GM18951 (cell line): ENCODE measurements at regions not wholly inside any gene's neighbourhood (a gene's known extent, or its start where the extent isn't known, plus 50 kb on each side); places are given as distances from the start of the nearest gene placed in this dataset.
"Not testable (repeated sequence)": the region's sequence is repeated elsewhere in the genome, so short reads cannot be mapped to it uniquely, and the experiment has no call there.

Experiments
- POLR2A ChIP-seq: IDR thresholded peaks from 4 replicates; pipeline ENCODE4 v1.6.1; 2011; ENCODE audit warnings: mild to moderate bottlenecking; ENCODE audit not compliant: insufficient read length, insufficient read depth; ENCODE audit errors: extremely low read depth
- in situ Hi-C: fragments of 300-500 bp; cut with MboI; formaldehyde crosslinking; loops from one replicate; pipeline ENCODE4 v1.12.0; 2022; ENCODE audit warnings: low sequenced_read_pairs, mixed read lengths, inconsistent platforms; ENCODE audit not compliant: unreplicated experiment

- in situ Hi-C loops: no loop called here
- TF ChIP-seq POLR2A: no peak
Observed at GRCh38 chr12:88703790-88704189, 123.5 kb upstream of the KITLG start.

DNA sequence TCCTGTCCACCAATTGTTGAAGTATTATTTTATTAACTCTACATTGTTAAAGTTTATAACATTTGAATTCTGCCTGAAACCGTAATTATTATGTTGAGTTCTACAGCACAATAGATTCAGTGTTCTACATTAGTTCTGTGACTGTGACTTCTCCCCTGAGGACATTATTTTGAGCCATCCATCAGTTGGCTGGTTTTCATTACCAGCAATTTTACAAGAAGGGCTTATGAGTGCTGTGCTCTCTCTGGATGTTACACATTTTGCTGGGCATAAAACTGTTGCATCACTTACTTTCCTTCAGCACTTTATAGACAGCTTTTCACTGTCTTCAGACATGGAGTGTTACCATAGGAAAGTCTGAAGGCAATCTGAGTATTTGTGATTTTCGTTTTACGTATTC, 118.2 kb upstream of the KITLG start:
- TF ChIP-seq POLR2A: no peak
- in situ Hi-C loops: no loop called here

DNA sequence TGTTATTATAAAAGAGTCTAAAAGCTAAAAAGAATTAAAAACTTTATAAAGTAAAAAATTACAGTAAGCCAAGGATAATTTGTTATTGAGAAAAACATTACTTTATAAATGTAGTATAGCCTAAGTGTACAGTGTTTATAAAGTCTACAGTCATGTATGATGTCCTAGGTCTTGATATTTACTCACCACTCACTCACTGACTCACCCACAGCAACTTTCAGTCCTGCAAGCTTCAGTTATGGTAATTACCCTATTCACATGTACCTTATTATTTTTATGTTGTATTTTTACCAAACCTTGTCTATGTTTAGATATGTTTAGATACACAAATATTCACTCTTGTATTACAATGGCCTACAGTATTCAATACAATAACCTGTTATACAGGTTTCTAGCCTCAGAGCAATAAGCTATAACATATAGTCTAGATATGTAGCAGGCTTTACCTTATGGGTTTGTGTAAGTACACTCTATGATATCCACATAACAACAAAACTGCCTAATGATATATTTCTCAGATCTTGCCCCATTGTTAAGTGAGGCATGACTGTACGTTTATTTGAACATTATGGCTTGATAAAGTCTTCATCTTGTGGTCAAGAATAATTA, 113.7 kb upstream of the KITLG start:
- in situ Hi-C loops: no loop called here
- TF ChIP-seq POLR2A: no peak

GRCh38 chr12:88691811-88692210, 111.5 kb upstream of the KITLG start:
- in situ Hi-C loops: no loop called here
- no peak for TF ChIP-seq POLR2A

DNA sequence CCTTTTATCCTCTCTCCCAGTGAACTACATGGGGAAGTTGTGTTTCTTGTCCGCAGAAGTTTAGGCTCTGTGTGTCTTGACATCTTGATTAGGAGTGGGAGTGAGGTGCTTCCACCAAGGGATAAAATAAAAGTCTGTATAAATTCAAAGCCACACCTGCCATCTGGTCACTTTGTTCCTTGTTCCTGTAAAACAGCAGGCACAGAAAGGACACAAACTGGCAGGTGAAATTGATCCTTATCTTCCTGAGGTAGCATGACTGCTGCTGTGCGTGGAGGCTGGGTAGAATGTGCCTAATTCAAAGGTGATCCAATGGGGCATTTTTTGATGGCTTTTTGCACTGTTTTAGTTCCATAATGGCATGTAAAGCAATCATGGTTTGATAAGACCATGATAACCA, 104.3 kb upstream of the KITLG start:
- in situ Hi-C loops: no loop called here
- TF ChIP-seq POLR2A: no peak

DNA sequence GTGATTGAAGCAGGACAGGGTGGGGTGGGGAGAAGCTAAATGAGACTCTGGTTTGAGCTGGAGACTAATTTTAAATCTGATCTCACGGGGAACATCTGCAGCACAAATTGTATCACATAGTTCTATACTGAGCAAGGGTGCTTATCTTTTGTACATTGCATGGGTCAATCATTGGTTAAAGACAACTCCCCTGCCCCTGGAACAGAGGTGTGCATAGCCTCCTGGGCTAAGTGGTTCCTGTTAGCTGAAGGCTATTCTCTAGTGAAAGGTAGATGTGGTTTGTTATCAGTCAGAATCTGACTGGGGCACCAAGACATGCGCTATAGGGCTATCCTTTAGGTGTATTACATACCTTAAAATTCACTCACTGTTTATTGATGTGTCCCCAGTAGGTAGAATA, 103.9 kb upstream of the KITLG start:
- TF ChIP-seq POLR2A: no peak
- in situ Hi-C loops: no loop called here

- in situ Hi-C loops: no loop called here
- TF ChIP-seq POLR2A: no peak
Observed at GRCh38 chr12:88683628-88684027, 103.4 kb upstream of the KITLG start.

- no peak for TF ChIP-seq POLR2A
- in situ Hi-C loops: no loop called here
Observed at GRCh38 chr12:88681271-88681670, 101.0 kb upstream of the KITLG start.

- TF ChIP-seq POLR2A: no peak
- in situ Hi-C loops: no loop called here
Observed at GRCh38 chr12:88677464-88677863, 97.2 kb upstream of the KITLG start.

DNA sequence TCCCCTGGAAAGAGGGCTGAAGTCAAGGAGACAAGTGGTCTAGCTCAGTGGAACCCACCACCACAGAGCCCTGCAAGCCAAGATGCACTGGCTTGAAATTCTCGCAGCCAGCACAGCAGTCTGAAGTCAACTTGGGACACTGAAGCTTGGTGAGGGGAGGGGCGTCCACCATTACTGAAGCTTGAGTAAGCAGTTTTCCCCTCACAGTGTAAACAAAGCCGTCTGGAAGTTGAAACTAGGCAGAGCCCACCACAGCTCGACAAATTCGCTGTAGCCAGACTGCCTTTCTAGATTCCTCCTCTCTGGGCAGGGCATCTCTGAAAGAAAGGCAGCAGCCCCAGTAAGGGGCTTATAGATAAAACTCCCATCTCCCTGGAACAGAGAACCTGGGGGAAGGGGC, 87.3 kb upstream of the KITLG start:
- in situ Hi-C loops: not testable (repeated sequence)

- no peak for TF ChIP-seq POLR2A
- in situ Hi-C loops: no loop called here
Observed at GRCh38 chr12:88665071-88665470, 84.8 kb upstream of the KITLG start.

DNA sequence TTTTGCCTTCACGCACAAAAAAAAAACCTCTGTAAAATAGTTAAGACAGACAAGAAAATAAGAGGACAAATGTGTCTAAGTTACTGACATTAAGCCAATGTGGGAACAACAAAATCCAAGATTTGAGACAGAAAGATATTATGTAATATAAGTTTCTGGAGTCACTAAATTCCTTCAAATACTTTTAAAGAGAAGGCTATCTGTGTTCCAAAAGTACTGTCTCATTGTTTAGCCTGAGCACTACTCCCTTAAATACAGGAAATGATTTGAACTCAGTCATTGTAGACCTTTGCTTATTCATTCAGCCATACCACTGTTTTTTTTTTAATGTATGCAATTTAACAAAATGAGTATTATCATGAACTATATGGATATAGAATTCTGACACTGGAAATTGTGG, 82.7 kb upstream of the KITLG start:
- in situ Hi-C loops: no loop called here

GRCh38 chr12:88662093-88662492, 81.8 kb upstream of the KITLG start:
- in situ Hi-C loops: no loop called here
- no peak for TF ChIP-seq POLR2A

More for the DNA sequence above, 82.7 kb upstream of the KITLG start:
- no peak for TF ChIP-seq POLR2A

DNA sequence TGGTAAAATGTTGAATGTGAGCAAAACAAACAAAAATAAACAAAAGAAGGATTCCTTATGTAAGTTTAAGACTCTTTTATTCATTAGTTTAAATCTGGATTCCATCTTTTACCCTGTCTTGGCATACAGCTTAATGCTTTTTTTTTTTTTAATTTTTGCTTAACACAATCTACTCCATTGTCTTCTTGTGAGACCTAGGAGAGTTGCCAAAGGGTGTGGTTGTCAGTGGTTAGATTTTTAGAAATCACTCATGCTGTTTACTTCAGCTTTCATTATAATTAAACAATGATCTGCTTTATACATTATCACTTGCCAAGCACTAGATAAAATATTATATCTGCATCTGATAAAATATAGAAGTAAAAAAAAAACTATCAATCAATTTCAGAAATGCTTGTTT, 77.7 kb upstream of the KITLG start:
- TF ChIP-seq POLR2A: no peak
- in situ Hi-C loops: no loop called here

- TF ChIP-seq POLR2A: no peak
- in situ Hi-C loops: no loop called here
Observed at GRCh38 chr12:88650715-88651114, 70.4 kb upstream of the KITLG start.
